HCT116 (cell line): ENCODE measurements at regions not wholly inside any gene's neighbourhood (a gene's known extent, or its start where the extent isn't known, plus 50 kb on each side); places are given as distances from the start of the nearest gene placed in this dataset.

ENCODE experiments used
- CTCF ChIP-seq, 3 experiments: fragments of 200-600 bp in 1 of 3; sonication (generic) in 1 of 3; IDR thresholded peaks in 2 of 3; conservative IDR thresholded peaks in 1 of 3; 2 replicates each; pipeline ENCODE4 v1.5.1; 2012 to 2017; ENCODE audit warnings: low read depth in 2 of 3, low read length in 2 of 3, antibody characterized with exemption in 1 of 3, borderline replicate concordance in 1 of 3, control low read depth in 1 of 3, mild to moderate bottlenecking in 1 of 3, mixed read lengths in 1 of 3, mixed run types in 1 of 3, moderate library complexity in 1 of 3; ENCODE audit not compliant: insufficient read depth in 1 of 3
- EZH2 ChIP-seq: fragments of 200-600 bp; sonication (generic); IDR thresholded peaks from 2 replicates; pipeline ENCODE4 v1.6.1; 2017; ENCODE audit warnings: antibody characterized with exemption, mixed run types
- JUND ChIP-seq: IDR thresholded peaks from 2 replicates; pipeline ENCODE4 v1.6.1; 2012
- MAX ChIP-seq: IDR thresholded peaks from 2 replicates; pipeline ENCODE4 v1.6.1; 2012
- POLR2A ChIP-seq: IDR thresholded peaks from 2 replicates; pipeline ENCODE4 v1.7.0; 2011; ENCODE audit warnings: borderline replicate concordance; ENCODE audit not compliant: insufficient read depth, insufficient read length; ENCODE audit errors: extremely low read depth
- POLR2AphosphoS5 ChIP-seq: IDR thresholded peaks from 2 replicates; pipeline ENCODE4 v1.6.1; 2011; ENCODE audit warnings: mild to moderate bottlenecking, low read depth, low read length, moderate library complexity
- RAD21 ChIP-seq: IDR thresholded peaks from 2 replicates; pipeline ENCODE4 v1.6.1; 2012; ENCODE audit warnings: low read depth, mild to moderate bottlenecking
- REST ChIP-seq: IDR thresholded peaks from 2 replicates; pipeline ENCODE4 v1.6.1; 2012; ENCODE audit warnings: low read depth
- SP1 ChIP-seq: IDR thresholded peaks from 2 replicates; pipeline ENCODE4 v1.6.1; 2012; ENCODE audit warnings: low read depth
- TCF7L2 ChIP-seq: IDR thresholded peaks from 2 replicates; pipeline ENCODE4 v1.7.0; 2011; ENCODE audit warnings: borderline replicate concordance, inconsistent platforms; ENCODE audit not compliant: insufficient read depth, insufficient read length; ENCODE audit errors: extremely low read depth

- TF ChIP-seq CTCF (IDR thresholded peaks at IDR 0.05 in 2 of 3, conservative IDR thresholded peaks at IDR 0.05 in 1 of 3; ENCODE audit: borderline replicate concordance in 1 of 3, insufficient read depth in 1 of 3, low read depth in 2 of 3, low read length in 2 of 3) (no peak), JUND (no peak), POLR2A (no peak), EZH2 (no peak), TCF7L2 (no peak), SP1 (no peak), MAX (no peak), POLR2AphosphoS5 (no peak), RAD21 (no peak), REST (no peak)
These were observed 256.6 kb upstream of the SGK1 start for GRCh38 chr6:134574491-134574890.
